ENCODE measurements at regions not wholly inside any gene's neighbourhood (a gene's known extent, or its start where the extent isn't known, plus 50 kb on each side); places are given as distances from the start of the nearest gene placed in this dataset.
"Not testable (repeated sequence)": the region's sequence is repeated elsewhere in the genome, so short reads cannot be mapped to it uniquely, and the experiment has no call there.

DNA sequence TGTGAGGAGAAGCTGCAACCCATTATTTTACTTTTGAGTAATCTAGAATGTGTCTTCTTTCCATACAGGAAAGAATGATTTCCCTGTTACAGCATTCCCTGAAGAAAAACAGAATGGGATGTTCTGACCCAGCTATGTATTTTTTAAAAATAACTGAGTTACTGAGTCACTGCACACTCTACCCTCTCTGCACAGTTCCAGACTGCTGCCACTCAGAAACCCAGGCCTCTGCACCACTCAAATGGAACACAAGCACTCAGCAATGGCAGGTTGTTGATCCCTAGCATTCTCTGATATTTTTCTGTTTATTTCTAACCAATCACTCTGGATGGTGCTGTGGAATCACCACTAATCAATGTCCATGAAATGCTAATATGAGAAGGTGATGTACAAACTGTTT lies 1300.0 kb upstream of the FAM98A start:
- no peak for DNase-seq

DNA sequence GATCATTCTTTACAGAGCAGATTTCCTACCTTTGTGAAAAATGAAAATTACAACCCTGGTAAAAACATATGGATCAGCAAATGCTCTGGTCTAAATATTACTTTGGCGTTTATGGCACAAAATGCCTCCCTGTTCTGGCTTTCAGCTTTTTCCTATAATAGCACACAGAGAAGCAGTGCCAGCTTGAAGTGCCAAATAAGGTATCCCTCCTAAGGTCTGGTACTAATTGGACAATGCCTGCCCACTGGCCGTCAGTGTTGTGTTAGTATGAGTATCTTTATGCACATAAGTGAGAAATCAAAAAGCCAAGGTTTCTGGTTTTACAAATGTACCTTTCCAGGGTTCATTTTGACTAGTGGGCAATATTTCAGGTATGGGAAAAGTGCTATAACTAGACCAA lies 1293.7 kb upstream of the FAM98A start:
- no peak for DNase-seq

DNA sequence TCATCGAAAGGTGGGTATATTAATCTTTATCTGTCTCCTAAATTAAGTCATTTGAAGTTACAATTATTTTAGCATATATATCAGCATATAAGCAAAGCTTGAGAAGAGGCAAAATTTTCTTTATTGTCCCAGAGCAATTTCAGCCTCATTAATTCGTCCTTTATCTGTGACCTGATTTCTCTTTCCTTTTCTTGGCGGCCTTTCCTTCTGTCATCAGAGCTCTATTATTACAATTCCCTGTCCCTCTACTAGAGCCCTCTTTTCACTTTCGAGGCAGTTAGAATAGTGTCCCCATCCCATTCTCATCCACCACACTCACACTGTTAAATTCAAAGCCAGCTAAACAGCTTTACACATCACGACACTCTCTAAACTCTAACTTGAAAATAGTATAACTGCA lies 1293.2 kb upstream of the FAM98A start:
- no peak for DNase-seq

DNA sequence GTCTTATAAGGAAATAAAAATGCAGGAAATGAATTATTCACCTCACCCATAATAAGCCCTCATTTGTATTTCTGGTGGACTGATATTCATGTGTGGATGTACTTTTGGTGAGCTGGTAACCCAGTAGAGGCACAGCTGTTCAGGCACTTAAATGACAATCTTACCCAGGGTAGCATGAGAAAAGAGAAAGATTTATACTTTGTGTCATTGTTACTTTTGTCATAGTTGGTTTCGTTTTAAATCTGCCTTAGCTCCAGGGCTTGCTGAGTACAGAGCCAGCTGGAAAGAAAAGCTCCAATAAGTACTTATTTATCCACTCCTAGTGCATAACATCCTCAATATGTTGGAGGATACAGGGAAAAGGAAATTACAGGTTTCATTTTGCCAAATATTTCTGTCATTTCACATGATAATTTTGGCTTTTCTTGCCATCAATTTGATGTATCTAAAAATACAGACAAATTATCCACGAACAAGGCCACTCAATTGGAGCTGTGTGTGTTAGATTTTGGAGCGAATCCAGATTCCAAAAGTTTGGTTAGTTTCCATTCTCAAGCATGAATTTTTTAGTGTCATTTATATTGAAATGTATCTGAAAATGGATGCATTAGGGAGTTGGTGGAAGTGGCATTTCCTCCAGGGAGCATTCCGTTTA lies 1276.1 kb upstream of the FAM98A start:
- no peak for DNase-seq

DNA sequence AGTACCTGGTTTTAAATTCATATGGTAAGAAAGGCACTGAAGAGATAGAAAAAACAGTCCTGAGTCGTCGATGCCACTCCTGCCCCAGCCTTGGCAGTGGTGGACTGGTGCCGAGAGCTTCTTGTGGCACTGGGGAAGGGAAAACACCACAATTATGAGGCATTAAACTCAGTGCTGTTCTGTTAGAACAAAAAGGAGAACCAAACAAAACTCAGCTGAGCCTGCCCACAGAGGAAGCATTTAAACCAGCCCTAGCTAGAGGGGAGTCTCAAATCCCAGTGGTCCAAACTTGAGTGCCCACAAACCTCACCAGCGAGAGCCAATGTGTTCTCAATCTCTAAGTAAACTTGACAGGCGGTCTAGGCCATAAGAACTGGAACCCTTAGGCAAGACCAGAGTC lies 1254.5 kb upstream of the FAM98A start:
- no peak for DNase-seq

DNA sequence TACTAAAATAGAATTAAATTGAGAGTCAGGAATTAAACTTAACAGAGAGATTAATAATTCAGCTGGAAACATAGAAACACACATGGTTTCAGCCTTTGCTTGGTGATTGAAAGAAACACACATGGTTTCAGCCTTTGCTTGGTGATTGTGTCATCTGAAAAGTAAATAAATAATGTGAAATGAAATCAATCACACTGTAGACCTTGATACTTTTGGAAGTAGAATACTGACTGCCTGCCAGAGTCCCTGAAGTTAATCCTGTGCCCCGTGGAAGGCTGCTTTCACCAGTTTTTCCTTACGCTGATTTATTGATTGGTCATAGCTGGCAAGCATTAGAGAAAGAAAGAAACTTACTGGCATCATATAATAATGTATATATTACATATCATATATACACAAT lies 1252.7 kb upstream of the FAM98A start:
- DNase-seq, result no peak

DNA sequence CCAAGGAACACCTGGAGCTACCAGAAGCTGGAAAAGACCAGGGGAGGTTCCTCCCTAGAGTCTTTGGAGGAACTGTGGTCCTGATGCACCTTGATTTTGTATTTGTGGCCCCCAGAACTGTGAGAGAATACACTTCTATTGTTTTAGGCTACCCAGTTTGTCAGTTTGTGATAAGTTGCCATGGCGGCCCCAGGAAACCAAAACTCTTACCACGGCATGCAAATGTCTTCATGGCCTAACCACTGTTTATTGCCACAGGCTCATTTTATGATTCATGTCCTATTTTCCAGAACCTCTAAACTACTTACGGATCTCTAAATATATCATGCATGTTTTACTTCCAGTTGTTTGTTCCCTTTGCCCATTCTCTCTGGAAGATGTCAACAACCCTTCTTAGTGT lies 1250.7 kb upstream of the FAM98A start:
- DNase-seq, result no peak

DNA sequence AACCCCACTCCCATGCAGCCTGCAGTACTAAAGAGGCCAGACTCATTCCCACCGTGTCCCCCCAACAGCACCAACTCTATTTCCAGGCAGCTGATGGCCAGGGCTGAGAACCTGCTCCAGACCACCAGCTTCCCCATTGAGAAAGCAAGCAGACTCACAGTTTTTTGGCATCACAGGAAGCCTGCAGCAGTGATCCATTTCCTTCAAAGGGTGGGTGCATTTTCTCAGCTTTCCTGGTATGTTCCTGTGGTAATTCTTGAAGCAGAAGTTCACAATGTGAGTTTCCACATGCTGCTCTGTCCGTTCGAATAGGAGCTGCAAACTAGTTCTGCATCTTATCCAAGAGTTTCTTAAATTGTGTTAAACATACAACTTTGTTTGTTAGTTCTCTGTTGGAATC lies 1249.6 kb upstream of the FAM98A start:
- no peak for DNase-seq

DNA sequence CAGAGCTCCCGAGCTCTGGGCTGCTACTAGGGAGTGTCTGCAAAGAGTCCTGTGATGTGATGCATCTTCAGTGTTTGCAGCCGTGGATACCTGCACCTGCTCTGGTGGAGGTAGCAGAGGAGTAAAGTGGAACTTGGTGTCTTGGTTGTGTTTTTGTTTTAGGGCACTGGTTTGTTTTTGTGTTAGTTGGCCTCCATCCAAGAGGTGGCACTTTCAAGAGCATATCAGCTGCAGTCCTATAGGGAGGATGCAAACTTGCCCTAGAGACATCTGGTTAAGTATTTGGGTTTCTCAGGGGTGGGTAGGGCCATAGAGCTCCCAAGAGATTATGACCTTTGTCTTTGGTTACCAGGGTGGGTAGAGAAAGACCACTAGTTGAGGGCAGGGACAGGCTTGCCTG lies 1249.0 kb upstream of the FAM98A start:
- DNase-seq, result no peak

DNA sequence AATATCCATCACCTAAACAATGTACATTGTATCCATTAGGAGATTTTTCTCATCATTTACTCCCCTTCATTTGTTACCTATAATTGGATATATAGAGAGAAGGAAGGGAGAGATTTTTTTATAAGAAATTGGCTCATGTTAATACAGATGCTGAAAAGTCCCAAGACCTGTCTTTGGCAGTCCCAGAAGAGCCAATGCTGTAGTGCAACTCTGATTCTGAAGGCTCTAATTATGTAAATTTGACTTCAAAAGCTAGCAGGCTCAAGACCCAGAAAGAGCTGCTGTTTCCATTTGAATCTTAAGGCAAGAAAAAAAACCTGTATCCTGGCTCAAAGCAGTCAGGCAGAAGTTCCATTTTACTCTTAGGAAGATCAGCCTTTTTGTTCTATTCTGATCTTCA lies 1245.5 kb upstream of the FAM98A start:
- no peak for DNase-seq

DNA sequence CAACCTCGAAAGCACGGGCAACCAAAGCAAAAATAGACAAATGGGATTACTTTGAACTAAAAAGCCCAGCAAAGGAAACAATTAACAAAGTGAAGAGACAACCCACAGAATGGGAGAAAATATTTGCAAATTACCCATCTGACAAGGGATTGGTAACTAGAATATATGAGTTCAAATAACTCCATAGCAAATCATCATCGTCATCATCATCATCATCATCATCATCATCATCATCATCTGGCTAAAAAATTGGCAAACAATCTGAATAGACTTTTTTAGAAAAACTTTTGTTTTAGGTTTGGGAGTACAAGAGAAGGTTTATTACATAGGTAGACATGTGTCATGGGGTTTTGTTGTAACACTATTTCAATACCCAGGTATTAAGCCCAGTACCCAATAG lies 1239.3 kb upstream of the FAM98A start:
- no peak for DNase-seq

DNA sequence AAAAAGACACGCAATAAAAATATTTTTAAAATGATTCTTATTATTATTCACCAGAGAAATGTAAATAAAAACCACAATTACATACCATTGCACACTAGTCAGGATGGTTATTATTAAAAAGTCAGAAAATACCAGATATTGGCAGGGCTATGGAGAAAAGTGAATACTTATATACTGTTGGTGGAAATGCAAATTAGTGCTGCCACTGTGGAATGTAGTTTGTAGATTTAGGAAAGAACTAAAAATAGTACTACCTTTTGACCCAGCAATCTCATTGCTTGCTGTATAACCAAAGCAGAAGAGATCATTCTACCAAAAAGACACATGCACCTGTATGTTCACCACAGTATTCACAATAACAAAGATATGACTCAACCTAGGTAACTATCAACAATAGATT lies 1237.3 kb upstream of the FAM98A start:
- DNase-seq, result no peak

DNA sequence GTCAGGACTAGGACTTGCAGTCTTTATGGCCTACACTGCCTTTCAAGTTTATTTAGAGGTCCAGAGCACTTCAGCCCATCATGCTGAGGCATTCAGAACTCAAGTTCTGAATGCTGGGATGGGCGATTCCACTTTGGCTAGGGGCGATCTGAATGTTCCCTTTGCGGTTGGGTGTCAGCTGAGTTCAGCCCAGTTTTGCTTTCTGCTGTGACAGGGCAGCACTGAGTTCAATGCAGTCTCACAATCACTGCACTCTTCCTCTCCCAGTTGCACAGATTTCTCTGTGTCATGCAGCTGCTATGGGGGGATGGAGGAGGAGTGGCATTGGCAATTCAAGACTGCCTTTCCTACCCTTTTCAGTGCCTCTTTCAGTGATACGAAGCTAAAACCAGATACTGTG lies 1232.0 kb upstream of the FAM98A start:
- DNase-seq, result no peak

DNA sequence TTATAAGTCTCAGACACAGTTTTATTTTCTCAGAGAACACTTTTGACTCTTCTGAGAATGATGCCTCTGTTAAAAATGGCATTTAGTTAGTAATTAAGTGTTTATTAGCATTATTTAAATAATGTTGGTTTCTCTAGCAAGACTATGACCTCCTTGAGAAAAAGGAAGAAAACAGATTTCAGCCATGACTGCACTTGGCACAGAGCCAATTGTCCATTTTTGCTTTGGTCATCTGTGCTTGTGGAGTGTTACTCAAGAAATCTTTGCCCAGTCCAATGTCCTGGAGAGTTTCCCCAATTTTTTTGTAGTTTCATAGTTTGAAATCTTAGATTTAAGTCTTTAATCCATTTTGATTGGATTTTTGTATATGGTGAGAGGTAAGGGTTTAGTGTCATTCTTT lies 1229.4 kb upstream of the FAM98A start:
- DNase-seq, result no peak

DNA sequence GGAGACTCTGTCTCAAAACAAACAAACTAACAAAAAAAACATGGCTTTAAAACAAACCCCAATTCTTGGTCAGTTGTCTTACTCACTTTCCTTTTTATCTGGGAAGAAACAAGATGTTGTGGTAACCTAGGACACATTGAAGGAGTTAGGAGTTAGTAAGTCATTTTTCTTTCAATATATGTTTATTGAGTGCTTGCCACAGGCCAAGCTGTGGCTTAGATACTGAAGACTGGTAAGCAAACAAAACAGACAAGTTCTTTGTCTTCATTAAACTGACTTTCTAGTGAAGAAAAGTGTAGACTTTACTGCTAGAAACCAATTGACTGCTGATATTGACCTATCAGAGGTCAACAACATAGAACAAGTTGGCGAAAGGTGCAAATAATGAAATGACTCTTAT lies 1228.3 kb upstream of the FAM98A start:
- DNase-seq, result no peak

DNA sequence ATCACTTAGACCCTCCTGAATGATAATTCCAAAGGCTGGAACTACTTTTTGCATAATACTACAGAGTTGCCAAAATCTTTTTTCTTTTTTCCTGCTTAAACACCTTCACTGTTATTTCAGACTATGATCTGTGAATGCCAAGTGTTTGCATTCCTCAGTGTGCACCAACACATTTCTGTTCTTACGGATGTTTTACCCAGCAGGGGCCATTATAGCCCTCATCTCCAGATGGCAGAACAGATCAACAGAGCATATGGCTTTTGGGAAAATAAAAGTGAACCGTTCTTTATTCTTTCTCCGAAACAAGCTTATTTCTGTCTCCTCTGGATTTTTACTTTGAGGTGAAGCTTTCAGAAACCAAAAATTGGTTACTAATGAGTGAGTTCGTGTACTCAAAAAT lies 1226.6 kb upstream of the FAM98A start:
- no peak for DNase-seq

DNA sequence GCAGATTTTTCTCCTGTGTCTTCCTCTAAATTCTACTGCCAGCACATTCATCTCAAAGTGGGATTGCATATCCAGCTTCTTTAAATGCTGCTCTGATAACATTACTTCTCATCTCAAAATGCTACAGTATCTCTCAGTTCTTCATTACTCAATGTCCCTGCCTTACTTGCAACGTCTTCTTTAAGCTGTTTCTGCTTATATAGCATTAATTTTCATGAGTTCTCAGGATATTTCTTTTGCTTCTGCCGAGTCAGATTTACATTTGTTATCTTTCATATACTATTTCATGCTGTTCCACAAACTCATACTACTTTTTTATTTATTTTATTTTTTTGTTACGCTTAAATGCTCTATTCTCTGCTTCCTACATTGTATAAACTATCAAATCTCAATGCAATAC lies 1223.5 kb upstream of the FAM98A start:
- DNase-seq, result no peak

DNA sequence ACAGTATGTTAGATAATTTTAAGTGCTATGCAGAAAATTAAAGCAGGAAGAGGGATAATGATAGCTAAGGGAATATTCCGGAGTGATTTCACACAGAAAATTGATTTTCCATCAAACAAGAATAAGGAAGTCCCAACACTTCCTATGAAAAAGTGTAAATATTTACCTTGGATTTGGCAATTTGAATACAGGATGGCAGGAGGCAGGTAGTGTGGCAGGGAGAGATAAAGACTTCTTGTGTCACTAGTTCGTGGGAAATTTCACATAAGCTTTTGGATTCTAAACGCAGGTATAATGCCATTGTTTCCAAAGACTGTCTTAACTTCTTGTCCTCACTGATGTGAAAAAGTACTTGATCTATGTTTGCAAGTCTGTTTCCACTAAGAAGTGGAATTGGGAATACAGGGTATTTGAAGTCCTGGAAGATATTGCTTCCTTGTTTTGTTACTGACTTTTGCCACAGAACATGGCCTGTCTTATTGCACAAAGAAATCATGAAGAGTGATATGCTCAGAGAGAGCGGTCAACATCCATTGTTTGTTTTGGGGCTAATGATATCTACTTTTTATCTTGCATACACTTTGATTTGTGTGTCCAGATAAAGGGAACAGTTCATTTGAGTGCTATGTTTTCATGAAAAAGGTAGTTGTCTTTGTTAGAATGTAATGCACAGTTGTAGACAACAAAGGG lies 1216.1 kb upstream of the FAM98A start:
- DNase-seq, result no peak

DNA sequence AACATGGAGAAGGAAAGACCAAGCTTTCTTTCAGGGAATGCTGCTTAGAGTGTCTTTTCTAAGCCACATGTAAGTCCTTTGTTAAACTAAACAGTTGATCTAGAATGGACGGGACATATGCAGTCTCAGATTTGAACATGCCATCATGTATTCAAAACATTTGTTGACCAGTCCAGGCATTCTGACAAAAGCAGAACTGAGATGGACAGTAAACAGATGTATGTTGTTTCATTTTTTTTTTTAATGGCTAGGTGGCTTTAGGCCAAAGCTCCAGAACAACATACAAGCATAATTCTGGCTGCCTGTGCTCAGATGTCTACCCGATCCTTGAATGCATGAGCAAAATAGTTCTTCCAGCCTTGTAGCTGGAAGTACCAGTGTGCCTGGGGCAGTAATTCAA lies 1211.4 kb upstream of the FAM98A start:
- DNase-seq, result no peak

DNA sequence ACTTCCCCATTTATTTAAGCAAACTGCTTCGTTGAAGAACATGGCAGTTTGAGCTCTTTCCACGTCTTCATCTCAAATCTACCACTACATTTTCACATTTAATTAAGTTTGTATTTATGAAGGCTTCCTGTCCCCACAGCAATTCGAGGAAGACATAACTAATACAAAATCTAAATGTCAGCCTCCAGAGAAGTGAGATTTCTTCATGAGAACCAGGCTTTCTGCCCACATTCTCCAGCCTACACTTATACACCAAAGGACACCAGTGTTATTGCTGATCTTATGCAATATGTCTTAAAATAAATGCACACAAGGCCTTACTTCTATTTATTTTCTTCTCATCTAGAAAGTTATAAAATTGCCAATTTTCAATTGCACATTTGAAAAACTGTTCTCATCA lies 1209.3 kb upstream of the FAM98A start:
- DNase-seq, result no peak

DNA sequence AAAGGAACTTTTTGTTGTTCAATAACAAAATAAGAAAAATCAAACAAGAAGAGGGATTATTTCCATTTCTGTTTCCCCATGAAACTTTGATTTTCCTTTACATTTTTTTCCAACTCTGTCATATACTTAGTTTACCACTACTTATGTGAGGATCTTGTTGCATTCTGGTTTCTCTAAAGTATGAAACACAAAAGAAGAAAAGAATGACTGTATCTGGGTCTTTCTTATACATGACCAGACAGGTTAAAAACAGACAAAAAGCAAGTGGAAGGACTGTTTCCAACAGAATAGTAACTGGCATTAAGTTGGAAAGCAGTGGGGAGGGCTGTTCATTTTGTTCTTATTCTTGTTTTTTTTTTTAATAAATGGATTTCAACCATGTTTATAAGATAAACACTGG lies 1207.8 kb upstream of the FAM98A start:
- DNase-seq, result no peak

DNA sequence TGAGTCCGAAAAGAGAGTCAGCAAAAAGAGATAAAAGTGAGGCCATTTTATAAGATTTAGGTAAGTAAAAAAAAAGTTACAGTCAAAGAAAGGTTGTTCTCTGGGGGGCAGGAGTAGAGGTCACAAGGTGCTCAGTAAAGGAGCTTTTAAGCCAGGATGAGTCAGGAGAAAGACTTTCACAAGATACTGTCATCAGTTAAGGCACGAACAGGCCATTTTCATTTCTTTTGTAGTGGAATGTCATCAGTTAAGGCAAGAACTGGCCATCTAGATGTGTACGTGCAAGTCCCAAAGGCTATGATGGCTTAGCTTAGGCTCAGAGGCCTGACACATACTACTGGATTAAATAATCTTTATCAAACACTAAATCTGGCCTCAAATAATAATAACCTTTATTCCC lies 1207.3 kb upstream of the FAM98A start:
- DNase-seq, result no peak

DNA sequence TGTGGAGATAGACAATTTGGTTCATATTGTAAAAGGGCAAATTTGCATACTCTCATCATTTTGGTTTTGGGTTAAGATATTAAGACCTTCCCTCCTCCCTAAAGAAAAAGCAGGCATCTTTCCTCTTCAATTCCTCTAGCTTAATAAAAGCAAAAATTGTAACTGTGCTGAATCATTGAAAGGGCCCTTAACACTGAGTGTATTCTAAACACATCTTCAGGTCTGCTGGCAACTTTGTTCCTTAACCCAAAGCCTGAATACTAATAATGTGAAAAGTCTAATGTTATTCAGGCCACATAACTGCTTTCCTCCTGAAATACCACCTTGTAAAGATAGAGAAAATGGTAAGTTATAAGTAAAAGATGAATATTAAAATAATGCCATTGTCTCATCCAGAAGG lies 1200.5 kb upstream of the FAM98A start:
- DNase-seq, result no peak

DNA sequence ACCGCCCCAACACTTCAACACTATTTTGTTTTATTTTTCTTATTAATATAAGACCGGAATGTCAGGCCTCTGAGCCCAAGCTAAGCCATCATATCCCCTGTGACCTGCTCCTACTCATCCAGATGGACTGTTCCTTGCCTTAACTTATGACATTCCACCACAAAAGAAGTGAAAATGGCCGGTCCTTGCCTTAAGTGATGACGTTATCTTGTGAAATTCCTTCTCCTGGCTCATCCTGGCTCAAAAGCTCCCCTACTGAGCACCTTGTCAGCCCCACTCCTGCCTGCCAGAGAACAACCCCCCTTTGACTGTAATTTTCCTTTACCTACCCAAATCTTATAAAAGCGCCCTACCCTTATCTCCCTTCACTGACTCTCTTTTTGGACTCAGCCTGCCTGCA lies 1196.5 kb upstream of the FAM98A start:
- DNase-seq, result not testable (repeated sequence)

DNA sequence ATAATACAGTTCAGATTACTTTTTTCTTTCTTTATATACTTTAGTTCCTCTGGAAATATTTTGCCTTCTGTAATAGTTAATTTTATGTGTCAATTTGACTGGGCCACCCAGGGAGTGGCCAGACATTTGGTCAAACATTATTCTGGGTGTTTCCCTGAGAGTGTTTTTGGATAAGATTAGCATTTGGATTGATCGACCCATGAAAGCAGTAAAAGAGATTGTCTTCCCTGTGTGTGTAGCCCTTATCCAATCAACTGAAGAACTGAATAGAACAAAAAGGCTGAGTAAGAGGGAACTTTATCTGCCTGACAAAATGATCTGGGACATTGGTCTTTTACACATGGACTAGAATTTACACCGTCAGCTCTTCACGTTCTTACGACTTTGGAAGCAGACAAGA lies 1190.1 kb upstream of the FAM98A start:
- no peak for DNase-seq
